PC-3 (cell line): ENCODE measurements at regions not wholly inside any gene's neighbourhood (a gene's known extent, or its start where the extent isn't known, plus 50 kb on each side); places are given as distances from the start of the nearest gene placed in this dataset.

Source experiments
- CTCF ChIP-seq: fragments of 300-600 bp; sonication (generic); conservative IDR thresholded peaks from 2 replicates; pipeline ENCODE4 v1.5.1; 2017; ENCODE audit warnings: antibody characterized with exemption, low read depth, mild to moderate bottlenecking, low read length
- EZH2 ChIP-seq: fragments of 300-600 bp; sonication (generic); IDR thresholded peaks from one replicate; pipeline ENCODE4 v1.6.1; 2017; ENCODE audit warnings: antibody characterized with exemption, mild to moderate bottlenecking, low read length; ENCODE audit not compliant: unreplicated experiment
- EZH2phosphoT487 ChIP-seq: fragments of 300-600 bp; sonication (generic); IDR thresholded peaks from 2 replicates; pipeline ENCODE4 v1.6.1; 2018; ENCODE audit warnings: mild to moderate bottlenecking, antibody characterized with exemption, low read length, borderline replicate concordance

DNA sequence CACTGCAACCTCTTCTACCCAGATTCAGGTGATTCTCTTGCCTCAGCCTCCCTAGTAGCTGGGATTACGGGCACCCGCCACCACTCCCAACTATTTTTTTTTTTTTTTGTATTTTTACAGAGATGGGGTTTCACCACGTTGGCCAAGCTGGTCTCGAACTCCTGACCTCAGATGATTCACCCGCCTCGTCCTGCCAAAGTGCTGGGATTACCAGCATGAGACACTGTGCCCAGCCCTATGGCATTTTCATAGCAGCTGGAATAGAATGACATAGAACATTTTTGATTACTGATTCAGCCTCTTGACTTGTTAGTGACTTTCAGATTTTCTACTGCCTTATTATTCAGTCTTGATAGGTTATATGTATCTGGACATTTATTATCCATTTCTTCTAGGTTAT, 1046.2 kb downstream of the AMY1C start:
- TF ChIP-seq CTCF (no peak), EZH2 (no peak), EZH2phosphoT487 (no peak)
